GM10266 (cell line): ENCODE measurements at regions not wholly inside any gene's neighbourhood (a gene's known extent, or its start where the extent isn't known, plus 50 kb on each side); places are given as distances from the start of the nearest gene placed in this dataset.
"Not testable (repeated sequence)": the region's sequence is repeated elsewhere in the genome, so short reads cannot be mapped to it uniquely, and the experiment has no call there.

Source experiments
- DNase-seq: peaks from one replicate; pipeline ENCODE4 v3.0.0; 2012; ENCODE audit errors: extremely low spot score
- CTCF ChIP-seq: IDR thresholded peaks from 2 replicates; pipeline ENCODE4 v1.5.1; 2012; ENCODE audit warnings: mild to moderate bottlenecking, low read depth; ENCODE audit not compliant: control insufficient read depth, insufficient read depth; ENCODE audit errors: missing control alignments

DNA sequence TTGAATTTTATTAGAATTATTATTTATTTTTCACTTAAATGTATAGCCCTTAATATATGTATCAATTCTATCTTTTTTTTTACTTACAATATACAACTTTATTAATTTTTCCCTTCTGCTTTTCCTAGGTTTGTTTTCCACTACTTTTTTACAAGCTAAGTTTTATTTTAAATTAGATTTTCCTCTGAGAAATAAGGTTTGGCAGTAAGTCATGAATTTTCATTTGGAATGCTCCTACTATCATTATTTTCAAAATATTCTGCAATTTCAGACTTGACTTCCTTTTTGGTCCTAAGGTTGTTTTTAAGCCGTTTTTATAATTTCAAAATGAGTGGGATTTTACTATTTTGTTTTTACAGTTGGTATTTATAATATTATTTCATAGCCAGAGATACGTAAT lies 222.8 kb upstream of the PIEZO2 start:
- TF ChIP-seq CTCF, result no peak
- no peak for DNase-seq

GRCh38 chr18:11369556-11369955 lies 220.2 kb upstream of the PIEZO2 start:
- no peak for DNase-seq

DNA sequence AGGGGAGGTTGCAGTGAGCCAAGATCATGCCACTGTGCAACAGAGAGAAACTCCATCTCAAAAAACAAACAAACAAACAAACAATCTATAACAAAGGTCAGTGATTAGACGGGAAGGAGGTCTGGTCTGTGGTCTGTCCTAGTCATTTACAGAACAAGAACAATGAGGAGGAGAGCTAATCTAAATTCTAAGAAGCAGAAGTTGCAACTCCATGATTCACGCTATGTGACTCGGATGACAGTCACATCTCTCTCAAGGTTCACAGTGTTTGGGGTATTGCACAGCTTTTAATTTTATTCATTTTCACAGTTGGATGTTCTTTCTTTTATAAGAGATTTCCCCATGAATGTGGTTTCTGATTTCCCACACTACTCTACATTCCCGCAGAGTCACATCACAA lies 218.7 kb upstream of the PIEZO2 start:
- no peak for TF ChIP-seq CTCF
- no peak for DNase-seq

More at GRCh38 chr18:11369556-11369955, 220.2 kb upstream of the PIEZO2 start:
- TF ChIP-seq CTCF, result no peak

GRCh38 chr18:11367351-11367750 lies 218.0 kb upstream of the PIEZO2 start:
- TF ChIP-seq CTCF, result no peak
- DNase-seq, result no peak

DNA sequence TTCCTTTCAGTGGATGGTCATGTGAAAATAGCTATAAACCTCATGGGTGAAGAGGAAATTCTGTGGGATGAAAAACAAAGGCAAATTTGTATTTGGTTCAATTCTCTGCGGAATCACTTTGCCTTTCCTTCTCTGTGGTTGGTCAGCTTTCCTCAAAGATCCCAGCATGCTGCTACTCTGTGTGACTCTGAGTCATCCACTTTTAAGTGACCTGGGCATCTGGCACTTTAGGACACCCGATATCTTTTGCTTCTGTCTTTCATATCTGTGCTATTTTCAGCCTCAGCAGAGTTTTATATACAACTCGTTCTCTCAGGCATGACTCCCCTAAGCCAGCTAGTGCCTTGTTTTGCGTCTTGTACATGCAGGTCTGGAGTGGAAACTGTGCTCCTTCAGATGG lies 217.0 kb upstream of the PIEZO2 start:
- TF ChIP-seq CTCF, result no peak
- no peak for DNase-seq

DNA sequence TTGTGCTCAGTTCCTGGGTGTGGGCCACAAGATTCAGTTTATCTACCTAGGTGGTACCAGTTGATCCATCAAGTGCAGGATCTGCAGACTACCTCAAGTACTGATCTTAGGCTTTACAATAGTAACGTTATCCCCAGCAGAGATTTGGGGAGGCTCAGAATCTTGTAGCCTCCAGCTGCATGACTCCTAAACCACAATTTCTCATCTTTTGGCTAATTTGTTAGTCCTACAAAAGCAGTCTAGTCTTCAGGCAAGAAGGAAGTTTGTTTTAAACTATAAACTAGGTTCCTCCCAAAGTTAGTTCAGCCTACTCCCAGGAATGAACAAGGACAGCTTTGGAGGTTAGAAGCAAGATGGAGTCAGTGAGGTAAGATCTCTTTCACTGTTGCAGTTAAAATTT lies 213.5 kb upstream of the PIEZO2 start:
- TF ChIP-seq CTCF, result no peak
- DNase-seq, result no peak

GRCh38 chr18:11361862-11362261 lies 212.5 kb upstream of the PIEZO2 start:
- DNase-seq, result not testable (repeated sequence)

DNA sequence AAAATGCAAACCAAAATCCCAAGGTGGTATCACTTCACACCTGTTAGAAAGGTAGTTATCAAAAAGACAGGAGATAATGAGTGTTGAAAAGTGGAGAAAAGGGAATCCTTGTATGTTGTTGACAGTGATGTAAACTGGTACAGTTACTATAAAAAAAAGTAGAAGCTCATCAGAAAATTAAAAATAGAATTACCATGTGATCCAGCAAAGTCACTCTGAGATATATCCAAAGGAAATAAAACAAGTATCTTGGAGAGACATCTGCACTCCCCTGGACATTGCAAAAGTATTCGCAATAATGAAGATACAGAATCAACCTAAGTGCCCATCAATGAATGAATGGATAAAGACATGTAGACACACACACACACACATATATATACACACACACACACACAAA lies 208.3 kb upstream of the PIEZO2 start:
- DNase-seq, result no peak
- no peak for TF ChIP-seq CTCF

DNA sequence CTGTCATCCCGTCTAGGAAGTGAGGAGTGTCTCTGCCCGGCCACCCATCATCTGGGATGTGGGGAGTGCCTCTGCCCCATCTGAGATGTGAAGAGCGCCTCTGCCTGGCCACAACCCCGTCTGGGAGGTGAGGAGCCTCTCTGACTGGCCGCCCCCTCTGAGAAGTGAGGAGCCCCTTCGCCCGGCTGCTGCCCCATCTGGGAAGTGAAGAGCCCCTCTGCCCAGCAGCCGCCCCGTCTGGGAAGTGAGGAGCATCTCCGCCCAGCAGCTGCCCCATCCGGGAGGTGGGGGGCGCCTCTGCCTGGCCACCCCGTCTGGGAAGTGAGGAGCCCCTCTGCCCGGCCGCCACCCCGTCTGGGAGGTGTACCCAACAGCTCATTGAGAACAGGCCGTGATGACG lies 195.2 kb upstream of the PIEZO2 start:
- DNase-seq, result not testable (repeated sequence)
